ENCODE measurements at regions not wholly inside any gene's neighbourhood (a gene's known extent, or its start where the extent isn't known, plus 50 kb on each side); places are given as distances from the start of the nearest gene placed in this dataset.
A peak's percentile ranks its signal among the peaks of the same experiment; 100 is the strongest.
"Not testable (repeated sequence)": the region's sequence is repeated elsewhere in the genome, so short reads cannot be mapped to it uniquely, and the experiment has no call there.

- not testable (repeated sequence) for H2AK5ac ChIP-seq (ENCODE audit: low read length); DNase-seq; H3K27ac ChIP-seq (ENCODE audit: low read depth, low read length); H2AFZ ChIP-seq (ENCODE audit: insufficient read depth, low read length, poor library complexity); H3K36me3 ChIP-seq (ENCODE audit: control insufficient read depth in 1 of 2, insufficient read depth in 2 of 2, low read length in 2 of 2); H2BK120ac ChIP-seq (ENCODE audit: insufficient read depth, low read length, poor library complexity); H3K18ac ChIP-seq (ENCODE audit: low read length); H3K23ac ChIP-seq (ENCODE audit: low read length); H3K14ac ChIP-seq (ENCODE audit: low read length); H3K4me2 ChIP-seq (ENCODE audit: low read length); H3K27me3 ChIP-seq (ENCODE audit: insufficient read depth, low read length); H3K9me3 ChIP-seq (ENCODE audit: insufficient read depth, low read depth, low read length); H3K79me1 ChIP-seq (ENCODE audit: low read length); H4K8ac ChIP-seq (ENCODE audit: low read depth, low read length); H4K12ac ChIP-seq (ENCODE audit: low read depth, low read length); H3K4ac ChIP-seq (ENCODE audit: low read depth, low read length); H2BK5ac ChIP-seq (ENCODE audit: low read depth, low read length, poor library complexity); H3K4me3 ChIP-seq (ENCODE audit: low read depth, low read length); H3K79me2 ChIP-seq (ENCODE audit: control insufficient read depth, insufficient read depth, low read length, poor library complexity); H4K91ac ChIP-seq (ENCODE audit: low read depth, low read length); H3K9ac ChIP-seq (ENCODE audit: low read length); H2BK12ac ChIP-seq (ENCODE audit: low read length); H3K4me1 ChIP-seq (ENCODE audit: control insufficient read depth in 1 of 2, insufficient read depth in 2 of 2, low read length in 2 of 2)
- no CpG with 5 or more reads among the region's 27 CpGs for WGBS (ENCODE audit: extremely low coverage, insufficient coverage, insufficient read length)
Measured at GRCh38 chr13:90494849-90495248, 852.6 kb upstream of the MIR17HG start.

DNA sequence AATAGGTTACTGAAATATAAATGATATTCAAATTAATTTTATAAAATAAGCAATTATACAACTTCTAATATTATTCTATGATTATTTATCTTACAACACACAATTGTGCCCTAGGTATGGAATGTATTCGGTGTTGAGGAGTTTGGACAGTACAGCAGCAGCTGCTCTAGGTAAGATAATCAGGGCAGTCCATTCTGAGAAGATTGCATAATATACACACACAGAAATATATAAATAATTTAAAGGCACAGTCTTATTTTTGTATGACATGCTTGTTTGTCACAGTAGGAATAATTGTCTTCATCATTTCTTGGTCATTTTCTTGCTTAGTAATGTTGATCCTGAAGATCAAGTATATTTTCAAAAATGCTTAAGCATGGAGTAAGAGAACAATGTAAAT is 849.4 kb upstream of the MIR17HG start:
- Histone ChIP-seq H2AFZ (ENCODE audit: insufficient read depth, low read length, poor library complexity) (no peak overlapping the region), H3K79me1 (ENCODE audit: low read length) (peaks cover 4% of the 10 kb centered on the region), H3K36me3 (ENCODE audit: control insufficient read depth in 1 of 2, insufficient read depth in 2 of 2, low read length in 2 of 2) (no peaks in the 10 kb centered on the region), H2BK5ac (ENCODE audit: low read depth, low read length, poor library complexity) (no peak overlapping the region), H3K4me3 (ENCODE audit: low read depth, low read length) (no peak overlapping the region), H3K4ac (ENCODE audit: low read depth, low read length) (no peak overlapping the region), H3K4me2 (ENCODE audit: low read length) (no peak overlapping the region), H3K79me2 (ENCODE audit: control insufficient read depth, insufficient read depth, low read length, poor library complexity) (no peaks in the 10 kb centered on the region), H3K14ac (ENCODE audit: low read length) (no peak overlapping the region), H3K18ac (ENCODE audit: low read length) (no peak overlapping the region), H4K8ac (ENCODE audit: low read depth, low read length) (no peak overlapping the region), H2BK12ac (ENCODE audit: low read length) (no peak overlapping the region), H3K4me1 (ENCODE audit: control insufficient read depth in 1 of 2, insufficient read depth in 2 of 2, low read length in 2 of 2) (peaks cover 4 to 8% of the 10 kb centered on the region in 2 experiments), H3K27me3 (ENCODE audit: insufficient read depth, low read length) (no peaks in the 10 kb centered on the region), H2AK5ac (ENCODE audit: low read length) (no peak overlapping the region), H2BK120ac (ENCODE audit: insufficient read depth, low read length, poor library complexity) (no peak overlapping the region), H4K12ac (ENCODE audit: low read depth, low read length) (no peak overlapping the region), H3K23ac (ENCODE audit: low read length) (no peak overlapping the region), H4K91ac (ENCODE audit: low read depth, low read length) (no peak overlapping the region), H3K9me3 (ENCODE audit: insufficient read depth, low read depth, low read length) (no peaks in the 10 kb centered on the region), H3K27ac (ENCODE audit: low read depth, low read length) (no peak overlapping the region), H3K9ac (ENCODE audit: low read length) (no peak overlapping the region)
- WGBS (ENCODE audit: extremely low coverage, insufficient coverage, insufficient read length): no CpG with 5 or more reads among the region's 1 CpG
- DNase-seq: no peak

DNA sequence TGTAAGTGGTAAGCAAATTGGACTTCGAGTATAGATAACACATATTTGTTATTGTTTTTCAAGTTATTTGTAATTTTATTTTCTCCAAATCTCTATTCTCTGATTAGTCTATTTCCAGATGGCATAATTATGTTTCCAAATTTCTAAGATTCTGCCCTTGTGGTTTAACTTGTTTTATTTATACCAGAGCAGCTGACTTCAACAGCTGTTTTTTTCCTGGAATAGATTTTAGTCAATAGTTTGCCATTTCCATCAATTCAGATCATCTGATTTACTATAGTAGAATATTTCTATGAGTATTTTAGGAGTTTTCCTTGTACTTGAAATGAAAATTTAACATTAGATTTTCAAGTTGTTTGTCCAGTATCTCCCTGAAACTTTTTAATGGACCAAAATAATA is 848.7 kb upstream of the MIR17HG start:
- H2AFZ ChIP-seq (ENCODE audit: insufficient read depth, low read length, poor library complexity): no peak overlapping the region
- H3K27me3 ChIP-seq (ENCODE audit: insufficient read depth, low read length): no peaks in the 10 kb centered on the region
- H2AK5ac ChIP-seq (ENCODE audit: low read length): no peak overlapping the region
- H4K12ac ChIP-seq (ENCODE audit: low read depth, low read length): no peak overlapping the region
- H3K23ac ChIP-seq (ENCODE audit: low read length): no peak overlapping the region
- no peak overlapping the region for H3K14ac ChIP-seq (ENCODE audit: low read length)
- H2BK12ac ChIP-seq (ENCODE audit: low read length): no peak overlapping the region
- H3K36me3 ChIP-seq (ENCODE audit: control insufficient read depth in 1 of 2, insufficient read depth in 2 of 2, low read length in 2 of 2): no peaks in the 10 kb centered on the region
- no peak overlapping the region for H3K27ac ChIP-seq (ENCODE audit: low read depth, low read length)
- no peak overlapping the region for H3K4me2 ChIP-seq (ENCODE audit: low read length)
- no peaks in the 10 kb centered on the region for H3K9me3 ChIP-seq (ENCODE audit: insufficient read depth, low read depth, low read length)
- H3K18ac ChIP-seq (ENCODE audit: low read length): no peak overlapping the region
- no peak overlapping the region for H3K4me3 ChIP-seq (ENCODE audit: low read depth, low read length)
- no peak overlapping the region for H2BK120ac ChIP-seq (ENCODE audit: insufficient read depth, low read length, poor library complexity)
- H3K79me2 ChIP-seq (ENCODE audit: control insufficient read depth, insufficient read depth, low read length, poor library complexity): no peaks in the 10 kb centered on the region
- H3K79me1 ChIP-seq (ENCODE audit: low read length): peaks cover 4% of the 10 kb centered on the region
- no peak for DNase-seq
- H3K4ac ChIP-seq (ENCODE audit: low read depth, low read length): no peak overlapping the region
- no peak overlapping the region for H4K8ac ChIP-seq (ENCODE audit: low read depth, low read length)
- H3K9ac ChIP-seq (ENCODE audit: low read length): no peak overlapping the region
- H4K91ac ChIP-seq (ENCODE audit: low read depth, low read length): no peak overlapping the region
- H3K4me1 ChIP-seq (ENCODE audit: control insufficient read depth in 1 of 2, insufficient read depth in 2 of 2, low read length in 2 of 2): peaks cover 5 to 10% of the 10 kb centered on the region in 2 experiments
- H2BK5ac ChIP-seq (ENCODE audit: low read depth, low read length, poor library complexity): no peak overlapping the region
- no CpG with 5 or more reads among the region's 1 CpG for WGBS (ENCODE audit: extremely low coverage, insufficient coverage, insufficient read length)

DNA sequence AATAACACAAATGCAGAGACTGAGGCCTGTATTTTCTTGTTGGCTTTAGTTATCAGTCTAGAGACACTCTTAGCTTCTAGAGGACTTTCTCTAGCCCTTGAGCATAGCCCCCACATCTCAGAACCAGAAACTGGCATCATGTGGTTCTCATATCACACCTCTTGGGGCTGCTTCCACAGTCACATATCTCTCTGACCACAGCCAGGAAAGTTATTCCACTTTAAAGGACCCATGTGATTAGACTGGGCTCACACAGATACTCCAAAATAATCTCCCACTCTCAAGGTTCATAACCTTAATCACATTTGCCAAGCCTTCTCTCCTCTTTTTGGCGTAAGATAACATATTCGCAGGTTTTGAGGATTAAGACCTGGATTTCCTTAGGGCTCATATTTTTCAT is 846.9 kb upstream of the MIR17HG start:
- peak overlapping the region; percentile 33 for H2BK120ac ChIP-seq (ENCODE audit: insufficient read depth, low read length, poor library complexity)
- DNase-seq: no peak
- no peak overlapping the region for H3K14ac ChIP-seq (ENCODE audit: low read length)
- no peaks in the 10 kb centered on the region for H3K27me3 ChIP-seq (ENCODE audit: insufficient read depth, low read length)
- no peak overlapping the region for H3K4me2 ChIP-seq (ENCODE audit: low read length)
- H3K18ac ChIP-seq (ENCODE audit: low read length): no peak overlapping the region
- H3K4me3 ChIP-seq (ENCODE audit: low read depth, low read length): no peak overlapping the region
- no peaks in the 10 kb centered on the region for H3K79me2 ChIP-seq (ENCODE audit: control insufficient read depth, insufficient read depth, low read length, poor library complexity)
- no peak overlapping the region for H4K12ac ChIP-seq (ENCODE audit: low read depth, low read length)
- no peak overlapping the region for H3K27ac ChIP-seq (ENCODE audit: low read depth, low read length)
- no peak overlapping the region for H3K9ac ChIP-seq (ENCODE audit: low read length)
- no peak overlapping the region for H3K4ac ChIP-seq (ENCODE audit: low read depth, low read length)
- H4K8ac ChIP-seq (ENCODE audit: low read depth, low read length): no peak overlapping the region
- WGBS (ENCODE audit: extremely low coverage, insufficient coverage, insufficient read length): no CpG with 5 or more reads among the region's 2 CpGs
- peaks cover 4% of the 10 kb centered on the region for H3K79me1 ChIP-seq (ENCODE audit: low read length)
- H4K91ac ChIP-seq (ENCODE audit: low read depth, low read length): no peak overlapping the region
- no peak overlapping the region for H2AK5ac ChIP-seq (ENCODE audit: low read length)
- H3K36me3 ChIP-seq (ENCODE audit: control insufficient read depth in 1 of 2, insufficient read depth in 2 of 2, low read length in 2 of 2): no peaks in the 10 kb centered on the region
- peaks cover 5 to 10% of the 10 kb centered on the region in 2 experiments for H3K4me1 ChIP-seq (ENCODE audit: control insufficient read depth in 1 of 2, insufficient read depth in 2 of 2, low read length in 2 of 2)
- no peak overlapping the region for H3K23ac ChIP-seq (ENCODE audit: low read length)
- H2BK5ac ChIP-seq (ENCODE audit: low read depth, low read length, poor library complexity): no peak overlapping the region
- H2AFZ ChIP-seq (ENCODE audit: insufficient read depth, low read length, poor library complexity): no peak overlapping the region
- no peak overlapping the region for H2BK12ac ChIP-seq (ENCODE audit: low read length)
- H3K9me3 ChIP-seq (ENCODE audit: insufficient read depth, low read depth, low read length): no peaks in the 10 kb centered on the region

All from trophoblast cell (in vitro differentiated cells and primary cell).